HG03139 (cell line): ENCODE measurements at regions not wholly inside any gene's neighbourhood (a gene's known extent, or its start where the extent isn't known, plus 50 kb on each side); places are given as distances from the start of the nearest gene placed in this dataset.
"Not testable (repeated sequence)": the region's sequence is repeated elsewhere in the genome, so short reads cannot be mapped to it uniquely, and the experiment has no call there.

Source experiments
- ATAC-seq: cut with Tn5 transposase; IDR thresholded peaks from one replicate; pipeline ENCODE4 v1.9.1; 2021; ENCODE audit not compliant: unreplicated experiment

DNA sequence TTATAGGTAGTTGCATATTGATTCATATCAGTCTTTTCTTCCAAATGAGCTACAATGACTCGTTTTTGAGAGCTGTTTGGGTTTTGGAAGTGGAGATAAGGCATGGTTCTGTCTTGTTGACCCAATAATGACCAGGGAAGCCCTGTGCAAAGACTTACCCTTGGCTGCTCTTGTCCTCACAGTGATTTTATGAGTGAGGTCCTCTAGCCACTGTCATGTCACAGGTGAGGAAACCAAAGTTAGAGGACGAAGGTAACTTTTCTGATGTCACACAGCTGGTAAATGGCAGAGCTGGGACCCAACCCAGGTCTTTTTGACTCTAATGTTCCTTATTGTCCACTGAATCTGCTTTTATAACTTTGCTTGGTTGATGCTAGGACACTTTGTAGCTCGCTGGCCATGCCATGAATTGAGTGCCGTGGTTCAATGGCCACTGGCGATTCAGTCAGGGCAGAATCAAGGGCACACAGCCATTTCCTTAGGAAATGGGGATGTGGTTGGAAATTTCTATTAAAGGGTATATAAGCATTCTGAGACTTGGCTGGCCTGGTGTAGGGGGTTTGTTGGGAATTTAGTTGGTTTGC is 249.1 kb downstream of the GOLGA6L6 start:
- ATAC-seq = not testable (repeated sequence)

DNA sequence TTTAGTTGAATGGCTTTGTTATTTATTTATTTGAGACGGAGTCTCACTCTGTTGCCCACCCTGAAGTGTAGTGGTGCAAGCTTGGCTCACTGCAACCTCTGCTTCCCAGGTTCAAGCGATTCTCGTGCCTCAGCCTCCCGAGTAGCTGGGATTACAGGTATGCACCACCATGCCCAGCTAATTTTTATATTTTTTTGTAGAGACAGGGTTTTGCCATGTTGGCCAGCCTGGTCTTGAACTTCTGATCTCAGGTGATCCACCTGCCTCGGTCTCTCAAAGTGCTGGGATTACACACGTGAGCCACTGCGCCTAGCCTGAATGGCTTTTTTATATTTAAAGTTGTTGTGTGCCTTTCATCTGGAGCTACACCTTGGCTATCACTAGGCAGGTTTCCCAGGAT is 250.0 kb downstream of the GOLGA6L6 start:
- ATAC-seq = not testable (repeated sequence)

DNA sequence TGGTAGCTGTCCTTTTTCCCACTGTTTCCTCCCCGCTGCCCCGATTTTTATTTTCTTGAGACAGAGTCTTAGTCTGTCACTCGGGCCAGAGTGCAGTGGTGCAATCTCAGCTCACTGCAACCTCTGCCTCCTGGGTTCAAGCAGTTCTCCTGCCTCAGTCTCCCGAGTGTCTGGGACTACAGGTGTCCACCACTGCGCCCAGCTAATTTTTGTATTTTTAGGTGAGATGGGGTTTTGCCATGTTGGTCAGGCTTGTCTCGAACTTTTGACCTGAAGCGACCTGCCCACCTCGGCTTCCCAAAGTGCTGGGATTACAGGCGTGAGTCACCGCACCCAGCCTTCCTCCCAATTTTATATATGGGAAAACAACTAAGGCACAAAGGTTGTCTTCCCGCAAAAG is 251.0 kb downstream of the GOLGA6L6 start:
- ATAC-seq = not testable (repeated sequence)

DNA sequence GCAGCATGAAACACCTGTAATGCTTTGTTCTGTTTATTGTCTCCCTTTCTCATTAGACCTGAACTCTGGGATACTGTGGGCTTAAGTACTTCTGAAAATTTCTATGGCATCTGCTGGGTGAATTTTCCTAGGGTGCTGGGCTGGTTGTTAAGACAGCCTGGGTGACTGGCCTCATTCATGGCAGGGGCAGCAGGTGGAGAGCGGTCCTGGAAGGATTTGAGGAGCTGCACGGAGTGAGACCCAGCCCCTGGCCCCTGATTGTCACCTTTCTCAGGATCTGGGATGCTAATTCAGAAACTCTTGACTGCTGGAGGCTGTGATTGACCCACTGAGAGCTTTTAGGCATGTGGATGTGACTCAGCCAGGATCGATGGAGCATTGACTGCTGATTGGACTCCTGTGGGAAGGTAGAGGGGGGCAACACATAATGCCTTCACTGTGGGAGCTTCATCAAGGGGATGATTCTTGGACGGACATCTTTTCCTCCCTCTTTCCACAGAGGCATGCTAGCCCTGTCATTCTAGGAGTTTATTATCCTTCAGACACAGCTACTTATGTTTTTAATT is 252.0 kb downstream of the GOLGA6L6 start:
- ATAC-seq = not testable (repeated sequence)

DNA sequence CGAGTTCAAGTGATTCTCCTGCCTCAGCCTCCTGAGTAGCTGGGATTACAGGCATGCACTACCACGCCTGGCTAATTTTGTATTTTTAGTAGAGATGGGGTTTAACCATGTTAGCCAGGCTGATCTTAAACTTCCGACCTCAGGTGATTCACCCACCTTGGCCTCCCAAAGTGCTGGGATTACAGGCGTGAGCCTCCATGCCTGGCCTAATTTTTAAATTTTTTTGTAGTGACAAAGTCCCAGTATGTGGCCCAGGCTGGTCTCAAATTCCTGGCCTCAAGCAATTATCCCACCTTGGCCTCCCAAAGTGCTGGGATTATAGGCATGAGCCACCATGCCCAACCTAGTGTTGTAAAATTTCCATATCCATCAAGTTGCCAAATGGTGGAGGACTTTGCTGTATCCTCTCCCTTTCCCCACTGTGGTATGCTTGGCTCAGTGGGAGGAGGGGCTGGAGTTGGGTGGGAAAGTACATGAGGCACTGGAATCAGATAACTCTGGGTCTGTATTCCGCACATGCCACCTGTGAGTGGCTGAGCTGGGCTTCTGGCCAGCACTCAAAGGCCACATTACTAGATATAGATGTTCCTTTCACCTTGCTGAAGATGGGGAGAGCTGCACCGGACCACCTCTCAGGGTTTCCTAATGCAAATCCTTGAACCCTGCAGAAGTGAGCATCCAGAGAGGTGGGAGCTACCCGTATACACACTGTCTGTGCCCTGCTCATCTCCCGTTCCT is 252.6 kb downstream of the GOLGA6L6 start:
- not testable (repeated sequence) for ATAC-seq

DNA sequence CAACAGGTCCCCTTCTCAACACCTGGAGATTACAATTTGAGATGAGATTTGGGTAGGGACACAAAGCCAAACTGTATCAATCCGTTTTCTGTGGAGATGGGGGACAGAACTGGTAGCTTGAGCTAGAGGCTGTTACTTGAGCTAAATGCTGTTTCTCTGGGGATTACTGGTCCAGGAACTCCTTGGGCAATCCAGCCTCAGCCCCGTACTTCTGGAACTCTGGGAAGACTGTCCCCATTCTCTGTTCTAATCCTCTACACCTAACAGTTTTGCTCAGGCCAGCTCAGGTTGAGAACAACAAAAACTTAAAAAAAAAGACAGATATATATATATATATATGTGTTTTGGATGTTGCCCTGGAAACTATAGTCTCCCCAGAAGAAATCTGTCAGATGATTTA is 255.0 kb downstream of the GOLGA6L6 start:
- ATAC-seq = not testable (repeated sequence)

DNA sequence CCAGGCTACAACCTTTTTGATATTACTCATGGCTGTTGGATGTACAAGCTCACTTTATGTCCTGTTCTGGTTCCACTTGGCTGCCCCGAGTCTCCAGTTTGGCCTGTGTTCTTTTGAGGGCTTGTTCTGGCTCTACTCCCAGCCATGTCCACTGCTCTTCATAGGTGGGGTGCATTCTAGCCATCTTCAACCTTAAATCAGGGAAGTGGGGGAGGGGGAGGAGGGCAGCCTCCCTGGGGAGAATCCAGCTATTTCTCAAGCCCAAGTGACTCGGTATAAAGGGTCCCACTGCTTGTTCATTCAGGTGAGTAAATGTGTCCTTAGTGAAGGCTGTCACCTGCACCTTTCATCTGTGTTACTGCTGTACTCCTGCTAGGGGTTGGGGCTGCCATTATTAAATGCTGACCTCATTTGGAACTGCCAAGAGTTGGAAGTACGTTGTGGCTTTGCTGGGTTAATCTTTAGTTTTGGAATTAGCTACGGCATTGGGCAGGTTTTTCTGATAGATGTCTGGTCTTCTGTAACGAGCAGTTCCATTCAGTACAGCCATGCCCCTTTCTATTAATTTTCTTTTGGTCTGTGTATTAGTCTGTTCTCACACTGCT is 255.8 kb downstream of the GOLGA6L6 start:
- not testable (repeated sequence) for ATAC-seq

DNA sequence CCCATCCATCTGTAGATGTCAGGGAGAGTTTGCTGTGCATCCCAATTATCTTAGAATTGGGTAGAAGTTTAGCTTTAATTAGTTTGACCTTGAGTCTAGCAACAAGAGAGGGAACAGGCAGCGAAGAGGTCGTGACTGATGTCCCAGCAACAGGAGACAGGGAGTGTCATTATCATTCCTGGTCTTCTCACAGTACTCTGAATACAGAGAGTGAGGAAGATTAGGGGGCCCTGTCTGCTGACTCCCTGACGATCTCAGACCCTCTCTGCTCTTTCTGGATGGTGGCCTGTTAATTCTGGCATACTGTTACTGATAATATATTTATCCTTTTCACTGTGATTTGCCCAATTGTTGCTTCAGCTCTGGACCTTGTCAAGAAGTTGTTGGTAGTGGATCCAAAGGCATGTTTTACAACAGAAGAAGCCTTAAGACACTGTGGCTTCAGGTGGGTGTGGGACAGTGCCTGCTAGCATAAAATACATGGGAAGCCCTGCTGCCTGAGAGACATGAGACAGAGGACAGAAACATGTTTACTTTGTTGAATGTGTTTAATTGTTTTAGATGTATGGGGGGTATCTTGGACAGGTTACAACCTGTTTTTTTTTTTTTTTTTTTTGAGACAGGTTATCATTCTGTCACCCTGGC is 256.6 kb downstream of the GOLGA6L6 start:
- not testable (repeated sequence) for ATAC-seq

DNA sequence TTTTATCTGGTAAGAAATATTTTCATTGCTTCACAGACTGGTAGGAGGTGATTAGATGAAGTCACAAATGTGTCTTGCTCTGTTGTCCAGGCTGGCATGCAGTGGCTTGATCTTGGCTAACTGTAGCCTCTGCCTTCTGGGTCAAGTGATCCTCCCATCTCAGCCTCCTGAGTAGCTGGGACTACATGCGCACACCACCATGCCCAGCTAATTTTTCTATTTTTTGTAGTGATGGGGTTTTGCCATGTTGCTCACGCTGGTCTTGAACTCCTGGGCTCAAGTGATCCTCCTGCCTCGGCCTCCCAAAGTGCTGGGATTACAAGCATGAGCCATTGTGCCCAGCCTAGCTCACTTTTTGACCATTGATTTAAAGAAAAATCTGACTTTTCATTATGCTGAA is 257.9 kb downstream of the GOLGA6L6 start:
- not testable (repeated sequence) for ATAC-seq

DNA sequence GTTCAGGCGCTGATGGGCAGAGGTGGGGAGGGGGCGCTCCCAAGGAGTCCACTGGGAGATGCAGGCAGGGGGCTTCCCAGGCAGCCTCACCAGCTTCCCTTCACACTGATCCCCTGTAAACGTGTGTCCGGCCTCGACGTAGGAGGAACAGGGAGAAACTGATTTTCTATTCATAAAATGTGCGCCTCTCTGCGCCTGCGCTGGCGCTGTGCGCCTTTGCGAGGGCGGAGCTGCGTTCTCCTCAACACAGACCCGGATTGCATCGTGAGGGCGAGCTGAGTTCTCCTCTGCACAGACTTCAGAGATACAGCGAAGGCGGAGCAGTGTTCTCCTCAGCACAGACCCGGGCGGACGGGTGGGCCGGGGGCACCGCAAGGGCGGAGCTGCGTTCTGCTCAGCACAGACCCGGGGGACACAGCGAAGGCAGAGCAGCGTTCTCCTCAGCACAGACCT is 259.1 kb downstream of the GOLGA6L6 start:
- not testable (repeated sequence) for ATAC-seq

DNA sequence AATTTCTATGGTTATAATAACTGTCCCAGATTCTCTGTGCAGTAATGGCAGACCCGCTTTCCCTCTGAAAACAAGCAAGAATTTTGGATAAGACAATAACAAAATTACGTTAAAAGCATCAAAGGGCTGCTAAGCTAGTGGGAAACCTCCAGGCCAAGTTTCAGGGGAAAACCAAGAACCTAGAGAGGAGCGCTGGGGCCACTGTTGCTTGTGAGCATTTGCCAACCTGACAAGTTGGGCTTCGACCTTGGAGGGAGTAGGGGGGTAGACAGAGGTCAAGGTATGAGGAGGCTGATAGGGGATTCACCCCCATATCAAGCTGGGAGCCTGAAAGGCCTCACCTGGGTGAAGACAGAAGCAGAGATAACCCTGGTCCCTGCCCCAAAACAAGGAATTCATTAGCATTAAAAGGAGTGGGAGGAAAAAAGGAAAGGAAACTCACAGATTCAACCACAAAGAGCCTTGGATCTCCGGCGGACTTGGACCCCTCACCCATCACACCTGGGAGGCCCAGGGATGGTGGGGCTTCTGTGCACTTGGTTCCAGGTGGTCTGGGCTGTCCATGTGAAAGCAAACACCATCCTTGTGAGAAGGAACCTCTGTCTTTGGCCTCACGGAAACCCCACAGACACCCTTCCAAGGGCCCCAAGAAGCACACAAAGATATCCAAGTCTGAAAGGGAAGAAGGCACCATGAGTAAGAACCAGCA is 259.9 kb downstream of the GOLGA6L6 start:
- not testable (repeated sequence) for ATAC-seq

DNA sequence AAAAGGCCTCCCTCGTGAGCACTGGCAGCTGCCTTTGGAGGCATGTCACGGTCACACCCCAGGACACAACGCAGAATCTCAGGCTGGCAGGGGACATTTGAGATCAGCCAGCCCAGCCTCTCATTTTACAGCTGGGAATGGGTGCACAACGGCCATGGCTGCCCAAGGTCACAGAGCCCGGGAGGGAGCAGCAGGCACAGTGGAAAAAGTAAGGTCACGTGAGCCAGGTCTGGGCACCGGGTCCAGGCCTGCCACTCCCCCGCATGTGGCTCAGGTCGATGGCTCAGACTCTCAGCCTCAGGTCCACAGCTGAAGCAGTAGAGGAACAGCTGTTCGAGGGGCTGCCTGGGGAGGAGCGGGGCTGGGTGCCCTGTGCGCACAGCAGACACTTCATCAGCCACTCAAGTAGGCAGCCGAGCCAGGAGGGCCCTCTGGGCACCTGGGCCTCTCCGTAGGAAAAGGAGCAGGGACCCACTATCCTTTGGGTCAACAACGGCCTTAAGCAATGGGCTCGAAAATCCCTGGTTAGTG is 260.6 kb downstream of the GOLGA6L6 start:
- ATAC-seq = no peak

DNA sequence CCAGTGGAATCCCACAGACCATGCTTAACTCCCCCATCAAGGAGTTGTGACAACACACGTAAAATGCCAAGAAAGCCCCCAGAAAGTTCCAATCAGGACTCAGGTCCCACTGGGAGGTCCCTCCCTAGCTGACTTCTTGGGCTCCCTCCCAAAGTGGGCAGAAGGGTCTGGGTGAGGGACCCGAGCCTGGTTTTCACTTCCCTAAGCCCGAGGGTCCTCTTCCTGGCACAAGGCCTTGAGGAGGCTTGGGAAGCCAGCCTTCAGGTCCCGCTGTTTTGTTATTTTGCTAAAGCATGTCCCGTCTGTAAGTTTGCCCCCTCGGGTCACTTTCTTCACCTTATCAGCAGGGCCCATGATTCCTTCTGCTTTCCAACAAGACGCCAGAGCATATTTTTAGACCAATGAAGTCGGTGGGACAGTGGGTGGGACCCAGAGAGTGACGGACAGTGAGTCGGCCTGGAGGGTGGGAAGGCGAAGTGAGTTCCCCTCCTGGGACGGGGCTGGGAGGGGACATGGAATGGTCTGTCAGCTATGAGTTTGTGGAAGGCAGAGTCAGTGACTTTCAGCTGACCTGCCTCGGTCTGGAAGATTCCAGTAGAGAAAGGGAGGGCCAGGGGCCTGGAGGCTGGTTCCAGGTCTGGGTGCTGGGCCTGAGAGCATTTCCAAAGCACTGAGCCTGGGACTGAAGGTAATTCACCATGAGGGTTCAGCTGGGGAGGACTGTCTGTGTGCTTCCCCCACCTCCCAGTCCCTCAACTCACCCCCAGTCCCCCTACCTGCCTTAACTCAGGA is 261.3 kb downstream of the GOLGA6L6 start:
- not testable (repeated sequence) for ATAC-seq

DNA sequence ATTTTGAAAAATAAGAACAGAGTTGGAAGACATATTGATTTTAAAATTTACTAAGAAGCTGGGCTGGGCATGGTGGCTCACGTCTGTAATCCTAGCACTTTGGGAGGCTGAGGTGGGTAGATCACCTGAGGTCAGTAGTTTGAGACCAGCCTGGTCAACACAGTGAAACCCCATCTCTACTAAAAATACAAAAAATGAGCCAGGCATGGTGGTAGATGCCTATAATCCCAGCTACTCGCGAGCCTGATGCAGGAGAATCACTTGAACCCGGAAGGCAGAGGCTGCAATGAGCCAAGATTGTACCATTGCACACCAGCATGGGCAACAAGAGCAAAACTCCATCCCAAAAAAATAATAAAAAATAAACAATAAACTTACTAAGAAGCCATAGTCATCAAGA is 262.5 kb downstream of the GOLGA6L6 start:
- ATAC-seq = not testable (repeated sequence)

DNA sequence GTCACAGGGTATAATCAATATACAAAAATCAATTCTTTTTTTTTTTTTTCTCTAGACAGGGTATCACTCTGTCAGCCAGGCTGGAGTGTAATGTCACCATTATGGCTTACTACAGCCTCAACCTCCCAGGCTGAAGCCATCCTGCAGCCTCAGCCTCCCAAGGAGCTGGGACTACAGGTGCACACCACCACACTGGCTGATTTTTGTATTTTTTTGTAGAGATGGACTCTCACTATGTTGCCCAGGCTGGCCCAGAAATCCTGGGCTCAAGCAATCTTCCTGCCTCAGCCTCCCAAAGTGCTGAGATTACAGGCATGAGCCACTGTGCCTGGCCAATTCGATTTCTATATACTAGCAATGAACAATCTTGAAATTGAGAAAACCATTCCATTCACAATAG is 263.2 kb downstream of the GOLGA6L6 start:
- not testable (repeated sequence) for ATAC-seq

DNA sequence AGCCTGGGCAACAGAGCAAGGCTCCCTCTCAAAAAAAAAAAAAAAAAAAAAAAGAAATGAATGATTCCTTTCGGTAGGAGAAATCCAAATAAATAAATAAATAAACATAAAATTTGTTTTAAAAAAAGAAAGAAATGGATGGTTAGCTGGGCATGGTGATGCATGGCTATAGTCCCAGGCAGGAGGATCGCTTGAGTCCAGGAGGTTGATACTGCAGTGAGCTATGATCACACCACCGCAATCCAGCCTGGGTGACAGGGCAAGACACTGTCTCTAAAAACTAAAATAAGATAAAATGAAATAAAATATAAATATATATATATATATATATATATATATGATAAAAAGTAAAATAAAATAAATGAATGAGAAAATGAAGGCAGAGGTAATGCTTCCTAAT is 264.1 kb downstream of the GOLGA6L6 start:
- ATAC-seq = not testable (repeated sequence)

DNA sequence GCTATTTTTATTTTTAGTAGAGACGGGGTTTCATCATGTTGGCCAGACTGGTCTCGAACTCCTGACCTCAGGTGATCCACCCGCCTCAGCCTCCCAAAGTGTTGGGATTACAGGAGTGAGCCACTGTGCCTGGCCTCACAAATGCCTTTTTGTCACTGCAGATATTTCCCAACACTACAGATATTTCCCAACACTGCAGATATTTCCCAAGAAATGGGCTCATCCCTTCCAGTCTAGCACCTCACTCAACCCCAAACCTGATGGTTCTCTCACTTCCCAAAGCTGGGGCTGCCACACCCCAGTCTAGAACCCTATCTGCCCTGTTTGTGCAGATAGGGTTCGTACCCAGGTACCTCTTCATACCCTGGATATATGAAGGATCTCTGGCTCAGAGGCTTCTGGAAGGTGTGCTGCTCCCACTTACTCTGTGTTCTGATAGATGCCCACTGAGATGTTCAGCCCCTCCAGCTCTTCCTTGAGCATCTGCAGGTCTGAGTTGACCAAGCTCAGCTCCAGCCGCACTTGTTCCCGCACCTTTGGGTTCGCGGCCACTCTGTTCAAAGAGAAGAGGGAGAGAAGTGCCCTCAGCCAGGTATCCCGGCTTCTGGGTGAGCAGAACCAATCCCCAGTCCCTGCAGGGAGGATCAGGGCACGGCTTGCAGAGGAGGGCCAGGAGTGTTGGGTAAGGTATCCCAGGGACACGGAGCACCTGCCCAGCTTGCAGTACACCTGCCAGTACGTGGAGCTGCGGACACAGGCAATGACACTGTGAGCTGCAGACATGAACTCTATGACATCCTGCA is 265.1 kb downstream of the GOLGA6L6 start:
- not testable (repeated sequence) for ATAC-seq

DNA sequence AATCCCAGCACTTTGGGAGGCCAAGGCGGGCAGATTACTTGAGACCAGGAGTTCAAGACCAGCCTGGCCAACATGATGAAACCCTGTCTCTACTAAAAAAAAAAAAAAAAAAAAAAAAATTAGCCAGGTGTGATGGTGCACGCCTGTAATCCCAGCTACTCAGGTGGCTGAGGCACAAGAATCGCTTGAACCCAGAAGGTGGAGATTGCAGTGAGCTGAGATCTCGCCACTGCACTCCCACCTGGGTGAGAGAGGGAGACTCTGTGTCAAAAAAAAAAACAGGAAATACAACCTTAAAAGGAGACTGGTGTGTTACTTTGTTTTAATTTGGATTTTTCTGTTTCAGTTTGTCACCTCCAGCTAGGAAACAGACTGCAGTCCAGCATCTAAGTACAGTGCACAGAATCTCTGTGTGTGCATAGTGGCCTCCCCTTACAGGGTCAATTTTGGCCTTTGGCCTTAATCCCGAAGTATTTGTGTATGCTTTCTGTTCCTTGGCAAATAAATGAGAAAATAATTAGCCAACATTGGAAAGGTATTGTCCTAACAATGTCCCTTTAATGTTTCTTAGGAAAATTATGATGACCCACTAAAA is 266.1 kb downstream of the GOLGA6L6 start:
- not testable (repeated sequence) for ATAC-seq
